Stimulated activated CD4-positive, alpha-beta T cell treated with anti-CD3 and anti-CD28 coated beads, Interleukin-15, amount 100 ng/mL, for 48 hours (primary cell): ENCODE measurements at regions not wholly inside any gene's neighbourhood (a gene's known extent, or its start where the extent isn't known, plus 50 kb on each side); places are given as distances from the start of the nearest gene placed in this dataset.
"Not testable (repeated sequence)": the region's sequence is repeated elsewhere in the genome, so short reads cannot be mapped to it uniquely, and the experiment has no call there.

ENCODE experiments used
- DNase-seq, 2 donors: peaks; one replicate each; pipeline ENCODE4 v3.0.0-alpha.2; 2020; ENCODE audit warnings: low read depth in 2 of 2

DNA sequence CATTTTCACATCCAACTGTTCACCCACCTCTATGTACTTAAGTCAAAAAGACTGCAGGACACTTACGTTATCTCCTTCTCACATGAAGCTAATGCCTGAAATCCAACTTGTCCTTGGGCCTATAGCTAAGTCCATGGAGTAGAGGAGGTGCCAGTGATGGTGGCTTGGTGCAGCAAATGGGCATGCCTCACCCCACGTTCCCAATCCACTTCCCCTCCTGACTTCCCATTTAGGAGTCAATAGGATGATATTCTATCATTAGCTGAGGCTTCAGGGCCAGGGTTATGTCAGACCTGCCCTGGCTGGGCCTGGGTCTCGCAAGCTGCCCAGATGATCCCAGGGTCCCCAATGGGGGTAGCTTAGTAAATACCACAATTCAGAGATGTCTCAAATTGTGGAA is 410.4 kb downstream of the MAFB start:
- DNase-seq: no peak

DNA sequence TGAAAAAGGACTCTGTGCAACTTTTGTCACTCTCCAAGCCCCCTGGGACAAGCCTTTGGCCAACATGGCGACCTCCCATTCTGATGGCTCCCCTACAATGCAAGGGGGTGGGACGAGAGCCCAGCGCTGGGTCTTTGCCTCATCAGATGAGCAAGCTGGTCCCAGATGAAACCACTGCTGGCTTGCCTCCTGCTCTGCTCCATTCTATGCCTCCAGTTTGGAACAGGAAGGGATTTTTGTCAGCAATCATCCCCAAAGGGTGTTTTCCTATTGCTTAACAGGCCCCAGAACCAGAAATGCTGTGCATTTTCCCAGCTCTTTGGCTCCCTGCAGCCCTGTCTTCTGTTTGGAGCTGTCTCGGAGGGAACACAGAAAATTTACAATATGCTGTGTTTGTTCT is 412.7 kb downstream of the MAFB start:
- DNase-seq: no peak

DNA sequence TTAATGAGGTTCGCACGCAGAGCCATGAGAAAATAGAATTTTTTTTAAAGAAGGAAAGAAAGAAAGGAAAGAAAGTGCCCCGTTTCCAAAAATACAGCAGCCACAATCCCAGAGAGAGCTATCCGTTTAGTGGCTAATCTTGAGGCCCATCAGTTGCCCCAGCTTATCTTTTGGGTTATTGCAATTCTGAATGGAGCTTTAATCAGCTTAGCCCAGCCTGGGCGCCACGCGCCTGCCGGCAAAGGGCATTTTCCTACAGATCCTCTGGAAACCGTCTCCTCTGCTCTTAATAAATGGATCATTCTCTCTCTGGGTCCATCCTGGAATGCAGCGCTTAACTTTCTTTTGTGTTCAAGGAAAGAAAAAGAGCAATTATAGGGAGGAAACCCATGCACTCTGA is 413.3 kb downstream of the MAFB start:
- no peak for DNase-seq

DNA sequence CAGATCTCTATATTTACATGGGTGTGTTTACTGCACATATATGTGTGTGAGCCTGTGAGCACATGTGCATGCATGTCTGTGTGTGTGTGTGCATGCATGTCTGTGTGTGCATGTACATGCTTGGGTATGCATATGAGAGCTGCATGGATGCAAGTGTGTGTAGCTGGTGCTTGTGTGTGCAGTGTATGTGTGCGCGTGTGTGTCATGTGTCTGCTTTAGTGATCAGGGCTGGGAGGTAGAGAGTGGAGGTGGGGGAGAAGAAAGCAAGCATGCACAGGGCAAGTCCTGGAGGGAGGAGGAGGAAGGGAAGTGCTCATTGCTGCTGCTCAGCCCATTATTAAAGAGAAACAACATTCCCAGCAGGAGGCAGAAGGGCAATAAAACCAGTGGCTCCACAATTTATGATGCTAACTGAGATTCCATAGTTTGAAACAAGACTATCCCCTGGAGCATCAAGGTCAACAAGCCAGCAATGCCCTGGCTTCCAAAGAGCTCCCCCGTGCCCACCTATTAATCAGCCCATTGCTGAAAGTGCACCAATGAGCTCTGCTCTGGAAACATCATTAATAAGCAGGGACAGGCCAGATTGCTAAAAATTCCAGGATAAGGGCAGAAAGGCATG is 414.0 kb downstream of the MAFB start:
- DNase-seq: no peak

DNA sequence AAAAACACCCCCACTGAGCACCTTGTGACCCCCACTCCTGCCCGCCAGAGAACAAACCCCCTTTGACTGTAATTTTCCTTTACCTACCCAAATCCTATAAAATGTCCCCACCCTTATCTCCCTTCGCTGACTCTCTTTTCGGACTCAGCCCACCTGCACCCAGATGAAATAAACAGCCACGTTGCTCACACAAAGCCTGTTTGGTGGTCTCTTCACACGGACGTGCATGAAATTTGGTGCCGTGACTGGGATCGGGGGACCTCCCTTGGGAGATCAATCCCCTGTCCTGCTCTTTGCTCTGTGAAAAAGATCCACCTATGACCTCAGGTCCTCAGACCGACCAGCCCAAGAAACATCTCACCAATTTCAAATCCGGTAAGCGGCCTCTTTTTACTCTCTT is 419.8 kb downstream of the MAFB start:
- not testable (repeated sequence) for DNase-seq

DNA sequence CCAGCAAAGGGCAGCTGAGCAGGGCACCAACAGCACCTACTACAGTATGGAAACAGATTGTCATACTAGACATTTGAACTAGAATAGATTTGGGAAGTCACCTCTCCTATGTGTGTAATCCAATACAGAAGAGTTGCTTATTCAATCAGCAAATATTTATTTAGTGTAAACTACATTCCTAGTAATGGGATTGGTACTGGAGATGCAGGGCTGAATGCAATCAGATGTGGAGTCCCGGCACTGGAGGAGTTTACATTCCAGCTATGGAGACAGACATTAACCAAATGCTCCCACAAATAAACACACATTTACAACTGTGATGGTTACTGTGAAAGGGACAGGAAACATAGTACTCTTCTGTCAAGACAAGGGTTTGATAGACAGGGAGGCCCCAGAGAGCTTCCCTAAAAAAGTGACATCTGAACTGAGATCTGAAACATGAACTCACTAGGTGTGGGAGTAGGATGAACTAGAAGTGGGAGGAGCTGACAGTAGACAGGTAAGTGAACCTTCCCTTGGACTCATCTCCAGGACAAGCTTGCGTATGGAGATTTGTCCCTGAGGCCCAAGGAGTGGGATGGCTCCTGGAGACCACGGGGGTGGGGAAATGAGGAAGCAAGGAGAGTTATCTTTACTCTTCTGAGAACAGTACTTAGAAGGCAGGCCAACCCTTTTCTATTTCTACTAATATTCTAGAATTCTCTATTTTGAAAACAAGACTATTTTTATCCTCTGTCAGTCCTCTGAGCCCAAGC is 420.5 kb downstream of the MAFB start:
- no peak for DNase-seq

DNA sequence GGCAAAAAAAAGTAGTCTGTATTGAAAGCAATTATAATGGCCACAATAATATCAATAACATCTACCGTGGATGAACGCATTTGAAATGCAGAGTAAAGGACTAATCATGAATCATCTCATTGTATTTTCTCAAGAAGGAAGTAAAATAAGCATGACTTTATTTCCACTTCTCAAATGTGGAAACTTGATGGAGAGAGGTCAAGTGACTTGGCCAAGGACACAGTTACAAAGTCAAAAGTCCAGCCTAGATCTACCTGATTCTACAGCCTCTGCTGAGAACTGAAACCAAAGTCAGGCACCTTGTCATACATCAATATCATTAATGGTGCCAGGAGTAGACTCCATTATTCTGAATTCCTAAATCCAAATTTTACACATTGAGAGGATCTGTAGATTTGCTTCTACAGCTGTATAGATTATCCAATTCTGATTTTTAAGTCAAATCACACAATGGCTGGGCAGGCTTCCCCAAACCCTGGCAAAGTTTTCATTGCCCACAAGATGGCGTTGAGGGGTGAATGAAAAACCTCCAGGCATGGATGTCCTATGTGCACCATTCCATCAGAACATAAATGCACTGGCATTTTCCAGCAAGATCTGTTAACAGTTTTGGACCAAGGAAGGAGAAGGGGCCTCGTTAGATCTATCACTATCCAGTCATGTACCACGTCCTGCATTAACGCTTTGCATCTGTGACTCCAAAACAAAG is 423.1 kb downstream of the MAFB start:
- no peak for DNase-seq

DNA sequence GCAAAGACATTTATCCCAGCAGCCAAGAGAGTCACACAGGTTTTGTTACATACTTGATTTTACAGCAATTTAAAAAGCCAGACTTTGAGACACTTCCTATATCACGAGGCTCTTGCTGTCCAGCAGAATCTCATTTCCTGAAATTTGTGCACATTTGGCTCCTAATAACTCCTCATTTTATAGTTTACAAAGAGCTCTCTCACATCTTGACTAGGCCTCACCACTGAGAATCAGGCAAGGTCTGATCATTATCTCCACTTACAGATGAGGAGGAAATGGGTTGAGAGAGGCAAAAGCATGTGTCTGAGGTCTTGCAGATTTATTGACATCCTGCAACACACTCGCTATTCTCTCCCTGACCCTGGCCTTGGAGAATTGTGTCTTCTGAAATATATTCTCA is 426.8 kb downstream of the MAFB start:
- no peak for DNase-seq

DNA sequence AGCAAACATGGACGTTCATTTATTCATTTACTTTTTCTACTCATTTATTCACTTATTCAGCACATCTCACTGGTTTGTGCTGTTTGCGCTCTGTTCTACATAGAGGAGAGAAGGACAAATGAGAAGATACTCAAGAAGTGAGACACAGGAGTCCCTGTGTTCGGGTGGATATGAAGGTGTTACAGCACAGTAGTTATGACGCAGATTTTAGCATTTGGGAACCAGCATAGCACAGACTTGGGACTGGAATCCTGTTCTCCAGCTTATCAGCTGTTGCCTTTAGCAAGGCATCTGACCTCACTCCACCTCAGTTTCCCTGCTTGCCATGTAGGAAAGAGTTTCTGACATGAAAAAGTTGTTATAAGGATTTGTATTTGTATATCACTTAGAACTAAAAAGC is 430.1 kb downstream of the MAFB start:
- DNase-seq: no peak

DNA sequence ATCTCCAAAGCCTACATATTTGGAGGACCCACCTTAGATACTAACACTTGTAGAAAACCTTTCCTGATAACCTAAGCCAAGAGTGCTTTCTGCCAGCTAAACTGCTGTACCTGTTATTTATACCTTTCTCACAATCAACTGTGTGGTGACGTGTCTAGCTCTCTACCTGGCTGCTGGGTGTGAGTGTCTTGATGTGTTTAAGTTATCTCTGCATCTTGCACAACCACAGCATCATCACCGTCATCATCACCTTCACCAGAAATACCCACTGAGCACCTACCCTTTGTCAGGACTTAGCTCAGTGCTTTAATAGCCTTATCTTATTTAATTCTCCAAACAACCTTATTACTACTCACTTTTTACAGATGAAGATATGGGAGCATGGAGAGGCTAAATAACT is 431.3 kb downstream of the MAFB start:
- DNase-seq: no peak

DNA sequence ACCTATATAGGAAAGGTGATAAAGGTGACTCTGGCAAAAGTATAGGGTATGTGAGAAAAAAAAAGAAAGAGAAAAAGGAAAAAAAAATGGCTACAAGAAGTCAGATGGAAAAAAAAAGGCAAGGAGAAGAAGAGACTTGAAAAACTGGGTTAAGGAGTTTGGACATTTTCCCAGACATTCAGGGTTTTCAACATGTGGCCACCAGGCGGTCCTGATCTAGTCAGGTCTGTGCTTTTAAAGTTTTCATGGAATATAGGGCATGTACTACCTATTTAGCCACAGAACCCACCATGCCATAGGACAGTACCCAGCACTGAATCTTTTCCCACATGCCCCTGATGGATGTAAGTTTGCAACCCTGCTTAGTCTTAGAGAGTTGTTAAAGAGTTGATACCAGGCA is 433.7 kb downstream of the MAFB start:
- no peak for DNase-seq

DNA sequence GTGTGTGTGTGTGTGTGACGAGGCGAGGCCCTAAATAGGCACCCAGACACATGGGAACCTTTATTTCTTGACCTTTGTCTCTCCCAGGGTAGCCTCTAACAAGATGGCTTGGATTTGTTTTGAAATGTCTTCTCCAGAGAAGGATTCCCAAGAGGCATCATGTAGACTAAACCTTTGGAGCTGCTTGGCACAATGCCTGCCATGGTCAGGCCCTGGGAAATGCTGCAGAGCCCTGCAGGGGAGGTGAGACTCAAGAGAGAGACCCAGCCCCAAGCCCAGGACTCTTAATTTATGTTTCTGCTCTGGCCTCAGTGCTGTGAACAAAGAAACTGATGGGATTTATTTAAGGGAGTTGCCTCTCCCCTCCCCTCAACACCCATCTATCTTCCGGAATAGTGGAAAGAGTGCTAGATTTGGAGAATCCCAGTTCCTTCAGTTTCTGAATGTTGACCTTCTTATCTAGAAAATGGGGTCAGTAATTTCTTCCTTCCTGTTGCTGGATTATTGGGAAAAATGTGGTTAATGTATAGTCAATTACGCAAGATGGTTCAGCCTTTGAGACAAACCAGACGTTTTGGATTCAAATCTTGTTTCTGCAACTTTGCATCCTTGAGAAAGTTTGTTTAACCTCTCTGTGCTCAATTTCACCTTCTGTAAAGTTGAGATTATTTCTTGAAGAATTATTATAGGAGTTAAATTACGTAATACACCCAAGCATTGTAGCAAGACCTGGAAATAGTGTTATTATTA is 434.8 kb downstream of the MAFB start:
- DNase-seq: no peak

DNA sequence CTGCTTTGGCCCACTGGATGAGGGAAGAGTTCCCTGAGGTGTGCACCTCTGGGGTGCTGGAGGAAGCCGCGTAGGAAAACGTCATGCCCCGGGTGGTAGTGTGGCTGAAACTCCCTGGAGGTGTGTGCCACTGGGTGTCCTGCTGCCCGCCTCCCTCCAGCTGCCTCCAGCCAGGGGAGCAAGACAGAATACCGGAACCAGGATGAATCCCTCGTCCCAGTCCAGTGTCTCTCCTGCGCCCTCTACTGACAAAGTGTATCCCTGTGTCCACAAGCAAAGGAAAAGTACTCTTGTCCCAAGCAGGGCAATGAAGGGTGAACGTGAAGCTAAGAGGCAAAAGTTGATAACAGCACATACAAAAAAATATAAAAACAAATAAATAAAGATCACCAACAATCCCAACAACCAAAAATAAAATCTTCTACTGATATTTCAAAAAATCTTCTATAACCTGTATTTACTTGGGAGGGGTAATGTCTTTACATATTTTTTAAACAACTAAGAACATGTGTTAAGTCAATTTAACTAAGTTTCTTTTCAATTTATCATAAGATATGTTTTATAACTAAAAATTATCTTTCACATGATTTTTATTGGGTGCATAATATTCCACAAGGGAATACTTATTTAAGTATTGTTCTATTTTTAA is 437.6 kb downstream of the MAFB start:
- DNase-seq: no peak

DNA sequence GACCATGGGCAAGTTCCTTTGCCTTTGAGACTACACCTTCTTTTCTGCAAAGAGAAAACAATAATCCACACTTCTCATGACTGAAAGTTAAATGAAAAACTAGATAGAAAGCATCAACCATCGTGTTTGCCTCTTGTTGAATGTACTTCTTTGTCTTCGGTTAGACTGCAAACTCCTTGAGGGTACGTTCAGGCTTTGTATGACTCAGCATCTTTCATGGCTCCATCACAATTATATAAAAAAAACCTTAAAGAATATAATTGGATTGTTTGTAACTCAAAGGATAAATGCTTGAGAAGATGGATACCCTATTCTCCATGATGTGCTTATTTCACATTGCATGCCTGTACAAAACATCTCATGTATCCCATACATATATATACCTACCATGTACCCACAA is 439.2 kb downstream of the MAFB start:
- no peak for DNase-seq

DNA sequence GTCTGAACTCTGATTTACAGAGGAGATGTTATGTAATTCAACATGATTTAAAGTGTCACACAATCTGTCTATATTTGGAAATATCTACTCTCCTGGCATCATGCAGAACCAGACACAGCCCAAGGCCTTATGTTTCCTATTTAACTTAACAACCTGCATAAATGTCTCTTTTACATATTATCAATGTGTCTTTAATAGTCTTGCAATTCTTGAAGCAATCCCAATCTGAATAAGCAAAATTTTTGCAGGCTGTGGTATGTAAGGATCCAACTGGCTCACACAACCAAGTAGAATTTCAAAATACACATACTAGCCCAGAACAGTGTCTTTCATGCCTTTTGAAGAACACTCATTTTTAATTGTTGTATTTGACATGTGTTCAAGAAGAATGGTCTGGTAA is 443.2 kb downstream of the MAFB start:
- DNase-seq: no peak

DNA sequence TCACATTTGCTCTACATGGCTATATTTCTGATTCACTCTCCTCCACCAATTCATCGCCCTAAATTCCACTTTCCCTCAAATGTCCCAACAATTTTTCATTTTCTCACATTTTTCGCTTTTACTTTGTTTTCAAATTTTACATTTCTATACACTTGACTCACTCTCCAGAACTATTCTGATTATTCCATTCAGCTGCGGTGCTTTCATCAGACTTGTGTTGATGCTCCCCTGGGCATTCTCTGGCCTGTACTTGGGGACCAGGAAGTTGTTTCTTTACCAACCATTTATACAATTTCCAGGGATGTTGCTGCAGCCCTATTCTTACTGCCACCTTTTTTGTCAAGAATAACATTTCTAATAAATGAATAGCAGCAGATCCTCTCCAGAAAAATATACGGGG is 444.8 kb downstream of the MAFB start:
- DNase-seq: no peak

DNA sequence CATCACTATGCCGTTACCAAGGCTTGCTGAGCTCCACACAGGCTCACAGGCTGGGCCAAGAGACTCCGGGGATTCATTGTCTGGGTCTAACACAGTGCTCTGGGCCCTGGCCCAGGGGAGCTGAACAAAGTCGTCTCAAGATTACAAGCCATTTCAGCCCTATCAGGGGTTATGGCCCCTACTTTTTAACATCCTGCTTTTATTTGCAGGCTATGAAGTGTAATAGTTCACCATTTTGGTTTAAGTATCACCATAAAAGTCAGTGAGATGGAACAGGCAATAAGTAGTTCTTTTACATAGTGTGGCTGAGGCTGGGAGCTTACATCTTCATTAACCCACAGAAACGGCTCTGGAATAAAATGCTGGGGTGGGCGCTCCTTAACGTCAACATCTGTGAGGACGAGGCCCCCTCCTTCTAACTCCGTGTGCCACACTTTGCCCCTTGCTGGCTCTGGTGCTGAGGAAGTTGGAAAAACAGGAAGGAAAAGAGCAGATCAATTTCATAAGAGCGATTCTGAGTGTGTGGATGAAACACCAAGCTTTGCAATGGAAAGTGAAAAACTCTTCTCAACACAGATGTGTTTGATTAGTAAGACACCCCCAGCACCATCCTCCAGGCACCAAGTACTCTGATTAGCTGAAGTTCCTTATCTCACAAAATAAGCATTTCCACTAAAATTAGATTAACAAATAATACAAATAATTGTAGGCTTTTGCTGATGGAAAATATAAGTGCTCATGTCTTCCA is 447.3 kb downstream of the MAFB start:
- DNase-seq: no peak

DNA sequence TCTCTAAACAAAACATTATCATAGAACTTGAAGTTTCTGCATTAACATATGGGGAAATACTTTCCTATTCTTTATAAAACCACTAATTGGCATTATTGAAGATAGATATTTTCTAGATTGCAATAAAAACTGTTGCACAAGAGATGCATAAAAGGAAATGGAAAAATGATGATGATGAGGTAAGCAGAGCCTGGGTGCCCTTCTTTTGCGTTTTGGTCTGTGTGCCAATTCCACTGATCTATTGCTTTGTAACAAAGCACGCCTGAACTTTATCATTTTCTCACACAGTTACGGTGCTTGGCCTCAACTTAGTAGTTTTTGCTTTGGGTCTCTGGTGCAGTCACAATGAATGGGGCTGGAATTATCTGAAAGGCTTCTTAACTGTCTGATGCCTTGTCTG is 450.5 kb downstream of the MAFB start:
- no peak for DNase-seq

DNA sequence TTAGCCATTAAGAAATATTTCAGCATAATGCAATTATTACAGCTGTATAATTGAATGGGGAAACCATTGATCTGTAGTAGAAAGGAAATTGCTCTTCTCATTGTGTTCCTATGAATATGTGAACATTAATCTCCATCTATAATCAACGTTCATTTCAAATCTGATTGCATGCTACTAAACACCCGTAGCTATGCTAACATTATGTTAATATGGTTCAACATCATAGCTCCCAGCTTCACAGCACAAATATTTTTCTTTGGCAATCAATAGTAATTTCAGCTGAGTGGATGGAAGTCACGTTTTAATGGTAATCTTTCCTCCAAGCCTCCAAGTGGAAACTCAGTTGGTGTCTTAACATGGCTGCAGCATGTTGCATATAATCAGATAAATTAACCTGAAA is 454.4 kb downstream of the MAFB start:
- DNase-seq: no peak

DNA sequence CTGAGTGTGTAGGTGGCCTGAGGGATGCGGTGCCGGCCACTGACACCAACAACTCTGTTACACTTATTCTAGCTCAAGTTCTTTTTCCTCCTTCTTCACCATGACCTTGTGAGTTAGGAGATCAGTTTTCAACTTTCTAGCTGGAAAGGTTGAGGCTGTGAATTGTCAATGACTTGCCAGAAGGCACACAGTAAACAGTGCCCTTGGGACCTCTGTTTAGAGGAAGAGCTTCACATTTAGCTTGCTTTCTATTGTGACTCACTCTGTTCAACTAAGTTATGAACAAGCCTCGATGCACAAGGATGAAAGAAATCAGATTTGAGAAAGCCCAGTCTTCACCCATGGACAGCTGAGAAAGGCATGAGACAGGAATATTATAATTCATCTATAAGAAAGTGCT is 455.6 kb downstream of the MAFB start:
- no peak for DNase-seq

DNA sequence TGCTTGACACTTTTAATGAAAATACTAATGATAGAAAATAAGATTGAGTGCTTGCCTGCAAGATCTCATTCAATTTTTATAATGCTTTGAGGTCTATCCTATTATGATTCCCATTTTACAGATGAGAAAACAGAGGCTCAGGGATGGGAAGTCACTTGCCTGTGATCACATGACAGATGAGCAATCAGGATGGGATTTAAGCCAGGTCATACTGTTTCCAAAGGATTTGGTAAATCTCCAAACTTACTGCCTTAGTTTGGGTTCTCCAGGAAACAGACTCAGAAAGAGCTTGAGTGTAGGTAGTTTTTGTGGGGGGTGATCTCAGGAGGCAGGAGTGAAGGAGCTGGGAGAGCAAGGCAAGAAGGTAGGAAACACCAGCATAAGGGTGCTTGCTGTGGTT is 456.3 kb downstream of the MAFB start:
- DNase-seq: no peak
